BJ (cell line): ENCODE measurements at regions not wholly inside any gene's neighbourhood (a gene's known extent, or its start where the extent isn't known, plus 50 kb on each side); places are given as distances from the start of the nearest gene placed in this dataset.

Source experiments
- CTCF ChIA-PET: fragments of 350-600 bp; formaldehyde crosslinking; extraction: SDS; loops from one replicate; lab custom pipeline; 2021; ENCODE audit warnings: antibody characterized with exemption, inconsistent platforms; lab: Yijun Ruan, JAX
- POLR2A ChIA-PET: fragments of 300-600 bp; sonication (Branson Sonifier 250); formaldehyde crosslinking; extraction: SDS; loops from one replicate; lab custom pipeline; 2021; ENCODE audit warnings: antibody characterized with exemption; lab: Charles Lee
- DNase-seq: peaks from one replicate; pipeline ENCODE4 v3.0.0-alpha.2; 2011; ENCODE audit warnings: low read depth
- H3K27me3 ChIP-seq: 2 replicates; pipeline ENCODE4 v1.6.0; 2011; ENCODE audit warnings: low read length; ENCODE audit not compliant: control insufficient read depth, insufficient read depth
- H3K36me3 ChIP-seq: 2 replicates; pipeline ENCODE4 v1.5.1; 2011; ENCODE audit warnings: low read length; ENCODE audit not compliant: control insufficient read depth, insufficient read depth
- H3K4me3 ChIP-seq: 2 replicates; pipeline ENCODE4 v1.5.1; 2011; ENCODE audit warnings: low read depth, mild to moderate bottlenecking, control low read depth, low read length
- CTCF ChIP-seq: IDR thresholded peaks from 2 replicates; pipeline ENCODE4 v1.5.1; 2011; ENCODE audit warnings: low read depth, mild to moderate bottlenecking, control low read depth, inconsistent platforms, low read length, moderate library complexity; ENCODE audit not compliant: insufficient read depth

GRCh38 chr7:9698375-9698774 lies 1265.0 kb downstream of the NXPH1 start:
- no peak for TF ChIP-seq CTCF
- CTCF ChIA-PET, result no interaction called here
- Histone ChIP-seq H3K36me3 (no peaks in the 10 kb centered on the region), H3K27me3 (no peaks in the 10 kb centered on the region), H3K4me3 (no peak overlapping the region)
- POLR2A ChIA-PET, result no interaction called here
- DNase-seq, result no peak

GRCh38 chr7:9709216-9709615 lies 1264.5 kb upstream of the PHF14 start:
- DNase-seq, result no peak
- no peak for TF ChIP-seq CTCF
- Histone ChIP-seq H3K4me3 (no peak overlapping the region), H3K36me3 (no peaks in the 10 kb centered on the region), H3K27me3 (no peaks in the 10 kb centered on the region)
- ChIA-PET POLR2A (no interaction called here), CTCF (no interaction called here)

GRCh38 chr7:9711259-9711918 lies 1262.3 kb upstream of the PHF14 start:
- ChIA-PET POLR2A (no interaction called here), CTCF (no interaction called here)
- H3K36me3 ChIP-seq, result no peaks in the 10 kb centered on the region
- no peak for DNase-seq
- H3K4me3 ChIP-seq, result no peak overlapping the region
- no peak for TF ChIP-seq CTCF
- no peaks in the 10 kb centered on the region for H3K27me3 ChIP-seq

GRCh38 chr7:9718071-9718661 lies 1255.5 kb upstream of the PHF14 start:
- ChIA-PET POLR2A (no interaction called here), CTCF (no interaction called here)
- no peak for DNase-seq
- Histone ChIP-seq H3K27me3 (no peaks in the 10 kb centered on the region), H3K4me3 (no peak overlapping the region), H3K36me3 (no peaks in the 10 kb centered on the region)
- no peak for TF ChIP-seq CTCF

- Histone ChIP-seq H3K36me3 (no peaks in the 10 kb centered on the region), H3K4me3 (no peak overlapping the region), H3K27me3 (no peaks in the 10 kb centered on the region)
- POLR2A ChIA-PET, result no interaction called here
- DNase-seq, result no peak
- no peak for TF ChIP-seq CTCF
- CTCF ChIA-PET, result no interaction called here
Observed at GRCh38 chr7:9719303-9719702, 1254.4 kb upstream of the PHF14 start.
